CD14-positive monocyte (primary cell): ENCODE measurements at regions not wholly inside any gene's neighbourhood (a gene's known extent, or its start where the extent isn't known, plus 50 kb on each side); places are given as distances from the start of the nearest gene placed in this dataset. TPM values are rescaled to one million over a fixed set of nuclear protein-coding genes. Genes with fewer than 3 reads are reported as not detected.

Experiments
- DNase-seq, 3 donors: peaks; one replicate each; pipeline ENCODE4 v3.0.0-alpha.2; 2011 to 2022
- H2AFZ ChIP-seq: 2 replicates; pipeline ENCODE4 v1.6.0; 2012; ENCODE audit warnings: mild to moderate bottlenecking, low read depth, low read length, inconsistent platforms; ENCODE audit not compliant: insufficient read depth, poor library complexity, severe bottlenecking
- H3K27ac ChIP-seq, 2 donors: 1 replicate in 1 of 2; 2 replicates in 1 of 2; pipeline ENCODE4 v1.5.1; 2012 to 2013; ENCODE audit warnings: low read length in 2 of 2, control low read depth in 1 of 2, inconsistent platforms in 1 of 2, low read depth in 1 of 2, mild to moderate bottlenecking in 1 of 2
- H3K27me3 ChIP-seq, 2 donors: one replicate each; pipeline versions ENCODE4 v1.6.0 to v1.6.1; 2011 to 2013; ENCODE audit warnings: low read length in 2 of 2; ENCODE audit not compliant: control insufficient read depth in 2 of 2, insufficient read depth in 2 of 2
- H3K36me3 ChIP-seq, 2 donors: replicated peaks in 1 of 2; 1 replicate in 1 of 2; 2 replicates in 1 of 2; pipeline versions ENCODE4 v1.5.1 to v1.6.1; 2012 to 2013; ENCODE audit warnings: low read length in 2 of 2, control low read depth in 1 of 2, inconsistent platforms in 1 of 2, mild to moderate bottlenecking in 1 of 2; ENCODE audit not compliant: insufficient read depth in 2 of 2, control insufficient read depth in 1 of 2
- H3K4me1 ChIP-seq, 2 donors: 1 replicate in 1 of 2; 2 replicates in 1 of 2; pipeline versions ENCODE4 v1.5.1 to v1.6.1; 2012 to 2013; ENCODE audit warnings: low read length in 2 of 2, control low read depth in 1 of 2, inconsistent platforms in 1 of 2, mild to moderate bottlenecking in 1 of 2, moderate library complexity in 1 of 2; ENCODE audit not compliant: insufficient read depth in 2 of 2, control insufficient read depth in 1 of 2
- H3K4me2 ChIP-seq: replicated peaks from 2 replicates; pipeline ENCODE3; 2012; ENCODE audit warnings: low read length, moderate library complexity, mild to moderate bottlenecking; ENCODE audit not compliant: poor library complexity, severe bottlenecking; ENCODE audit errors: extremely low read depth
- H3K4me3 ChIP-seq, 3 experiments: fragments of 200-600 bp in 1 of 3; sonication (generic) in 1 of 3; replicated peaks in 1 of 3; 1 replicate in 2 of 3; 2 replicates in 1 of 3; pipeline ENCODE4 v1.5.1; 2011 to 2013; ENCODE audit warnings: low read length in 3 of 3, mild to moderate bottlenecking in 3 of 3, control low read depth in 2 of 3, low read depth in 2 of 3, inconsistent platforms in 1 of 3, moderate library complexity in 1 of 3
- H3K79me2 ChIP-seq: 2 replicates; pipeline ENCODE4 v1.6.0; 2012; ENCODE audit warnings: mild to moderate bottlenecking, control low read depth, inconsistent platforms, low read length, moderate library complexity; ENCODE audit not compliant: insufficient read depth
- H3K9ac ChIP-seq: 2 replicates; pipeline ENCODE4 v1.6.0; 2017; ENCODE audit warnings: low read length, mild to moderate bottlenecking; ENCODE audit not compliant: insufficient read depth, poor library complexity, severe bottlenecking
- H3K9me3 ChIP-seq, 2 donors: replicated peaks in 1 of 2; 1 replicate in 1 of 2; 2 replicates in 1 of 2; pipeline versions ENCODE4 v1.5.1 to v1.6.1; 2012 to 2013; ENCODE audit warnings: low read length in 2 of 2, control low read depth in 1 of 2; ENCODE audit not compliant: control insufficient read depth in 1 of 2, insufficient read depth in 1 of 2
- H4K20me1 ChIP-seq: 2 replicates; pipeline ENCODE4 v1.6.0; 2012; ENCODE audit warnings: mild to moderate bottlenecking, low read length, control low read depth, moderate library complexity; ENCODE audit not compliant: insufficient read depth
- H3K27ac Mint-ChIP-seq, 7 donors: one replicate each; pipeline ENCODE4 v1.8.0; 2020; ENCODE audit warnings: mild to moderate bottlenecking in 7 of 7, mixed read lengths in 7 of 7, moderate library complexity in 6 of 7, inconsistent platforms in 2 of 7
- H3K27me3 Mint-ChIP-seq, 3 donors: one replicate each; pipeline ENCODE4 v1.8.0; 2021 to 2022; ENCODE audit warnings: low read depth in 3 of 3, mild to moderate bottlenecking in 3 of 3, mixed read lengths in 3 of 3, moderate library complexity in 3 of 3, inconsistent platforms in 1 of 3
- H3K36me3 Mint-ChIP-seq, 2 donors: one replicate each; pipeline ENCODE4 v1.8.0; 2020; ENCODE audit warnings: mixed read lengths in 2 of 2, inconsistent platforms in 1 of 2, mild to moderate bottlenecking in 1 of 2
- H3K4me1 Mint-ChIP-seq: one replicate; pipeline ENCODE4 v1.8.0; 2020; ENCODE audit warnings: mild to moderate bottlenecking, mixed read lengths
- H3K4me3 Mint-ChIP-seq, 2 donors: one replicate each; pipeline ENCODE4 v1.8.0; 2020; ENCODE audit warnings: mild to moderate bottlenecking in 2 of 2, mixed read lengths in 2 of 2, moderate library complexity in 1 of 2
- H3K9me3 Mint-ChIP-seq, 7 donors: one replicate each; pipeline ENCODE4 v1.8.0; 2020 to 2022; ENCODE audit warnings: mixed read lengths in 7 of 7, mild to moderate bottlenecking in 6 of 7, moderate library complexity in 6 of 7, inconsistent platforms in 2 of 7
- CTCF ChIP-seq: fragments of 200-600 bp; IDR thresholded peaks from one replicate; pipeline ENCODE4 v1.8.0; 2022; ENCODE audit warnings: antibody characterized with exemption, mild to moderate bottlenecking
- WGBS: methylation state at CpG from one replicate; pipeline ENCODE4 v1.1.5; 2013; ENCODE audit warnings: missing lambda C conversion rate; ENCODE audit not compliant: insufficient coverage; 5-methylcytosine and 5-hydroxymethylcytosine counted together
- intact Hi-C, 2 donors: fragments of 100-400 bp; cut with micrococcal nuclease; formaldehyde crosslinking; loops; one replicate each; pipeline versions ENCODE4 v1.15.0 to v1.15.1; 2023
- small RNA-seq: library from RNA; depleted of rRNA; stranded (forward); fragments of <200 nt; gene quantifications from one replicate; pipeline ENCODE3, GENCODE V24; 2012; ENCODE audit warnings: low read depth; ENCODE audit not compliant: insufficient read length

- Mint-ChIP-seq H3K27me3 (peaks cover 0 to 1% (median 0%) of the 10 kb centered on the region in 3 donors), H3K36me3 (no peaks in the 10 kb centered on the region), H3K9me3 (peaks cover 0 to 3% (median 0%) of the 10 kb centered on the region in 7 donors), H3K27ac (peak overlapping the region in 1 of 7 donors; percentile 6), H3K4me1 (peaks cover 7% of the 10 kb centered on the region), H3K4me3 (no peak overlapping the region)
- no peaks in the 10 kb centered on the region for H3K9me3 ChIP-seq
- 0% methylated on average over 1 of the region's 2 CpGs for whole genome bisulfite sequencing
- no peak overlapping the region for H3K27ac ChIP-seq
- intact Hi-C loops, result no loop called here
- no peak overlapping the region for H2AFZ ChIP-seq
- H4K20me1 ChIP-seq, result no peaks in the 10 kb centered on the region
- no peaks in the 10 kb centered on the region for H3K4me1 ChIP-seq
- TF ChIP-seq CTCF, result no peak
- no peak overlapping the region for H3K4me2 ChIP-seq
- H3K79me2 ChIP-seq, result no peaks in the 10 kb centered on the region
- no peak for DNase-seq
- no peak overlapping the region for H3K9ac ChIP-seq
- no peaks in the 10 kb centered on the region for H3K27me3 ChIP-seq
- H3K36me3 ChIP-seq, result no peaks in the 10 kb centered on the region
- no peak overlapping the region for H3K4me3 ChIP-seq
These were observed 50.6 kb upstream of the SETBP1 start for GRCh38 chr18:44630118-44630517.

Small RNA genes lying in the stretch of these regions (small RNA-seq; reads per million reads assigned to genes)
- gene RNA5SP455, result not detected
